COLO668 (cell line): ENCODE measurements at regions not wholly inside any gene's neighbourhood (a gene's known extent, or its start where the extent isn't known, plus 50 kb on each side); places are given as distances from the start of the nearest gene placed in this dataset.
"Not testable (repeated sequence)": the region's sequence is repeated elsewhere in the genome, so short reads cannot be mapped to it uniquely, and the experiment has no call there.

Experiments used
- DNase-seq: peaks from one replicate; lab custom pipeline; 2025; ENCODE audit not compliant: unreplicated experiment; lab: John Stamatoyannopoulos, UW

DNA sequence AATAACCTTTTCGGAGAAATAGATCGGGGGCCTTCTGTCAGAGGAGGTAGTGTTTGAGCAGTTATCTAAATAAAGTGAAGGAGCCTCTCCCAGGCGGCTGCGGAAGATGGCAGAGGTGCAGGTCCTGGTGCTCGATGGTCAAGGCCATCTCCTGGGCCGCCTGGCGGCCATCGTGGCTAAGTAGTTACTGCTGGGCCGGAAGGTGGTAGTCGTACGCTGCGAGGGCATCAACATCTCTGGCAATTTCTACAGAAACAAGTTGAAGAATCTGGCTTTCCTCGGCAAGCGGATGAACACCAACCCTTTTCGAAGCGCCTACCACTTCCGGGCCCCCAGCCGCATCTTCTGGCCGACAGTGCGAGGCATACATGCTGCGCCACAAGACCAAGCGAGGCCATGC, 186.1 kb downstream of the KTN1 start:
- no peak for DNase-seq

DNA sequence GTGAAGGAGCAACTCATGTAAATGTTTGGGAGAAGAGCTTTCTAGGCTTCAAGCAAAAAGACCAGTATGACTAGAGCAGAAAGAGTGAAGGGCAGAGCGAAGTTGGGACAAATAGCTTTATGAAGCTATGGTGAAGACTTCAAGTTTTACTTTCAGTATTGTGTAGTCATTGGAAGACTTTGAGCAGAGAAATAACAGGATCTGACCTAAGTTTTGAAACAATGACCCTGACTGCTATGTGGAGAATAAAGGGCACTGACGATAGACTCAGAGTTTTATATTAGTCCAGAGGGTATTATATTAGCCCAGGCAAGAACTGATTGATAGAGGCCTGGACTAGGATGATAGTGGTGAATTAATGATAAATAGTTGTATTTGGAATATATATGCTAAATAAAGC, 187.3 kb downstream of the KTN1 start:
- DNase-seq, result no peak

DNA sequence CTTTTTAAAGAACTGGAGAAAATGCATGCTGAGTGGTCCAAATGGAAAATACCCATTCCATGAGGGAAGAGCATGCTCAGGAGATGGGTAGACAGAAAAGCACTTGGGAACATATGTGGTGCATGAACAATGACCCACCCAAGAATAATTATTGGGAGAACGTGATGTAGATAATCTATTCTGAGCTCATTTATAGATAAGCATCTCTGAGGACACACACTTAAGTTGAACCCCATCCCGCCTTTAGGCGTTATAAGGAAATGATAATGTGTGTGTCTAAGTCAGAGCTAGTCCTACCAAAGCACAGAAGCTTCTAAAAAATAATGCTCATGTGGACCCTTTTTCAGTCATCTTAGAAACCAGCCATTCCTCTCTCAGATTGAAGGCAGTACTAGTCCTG, 189.9 kb downstream of the KTN1 start:
- no peak for DNase-seq

DNA sequence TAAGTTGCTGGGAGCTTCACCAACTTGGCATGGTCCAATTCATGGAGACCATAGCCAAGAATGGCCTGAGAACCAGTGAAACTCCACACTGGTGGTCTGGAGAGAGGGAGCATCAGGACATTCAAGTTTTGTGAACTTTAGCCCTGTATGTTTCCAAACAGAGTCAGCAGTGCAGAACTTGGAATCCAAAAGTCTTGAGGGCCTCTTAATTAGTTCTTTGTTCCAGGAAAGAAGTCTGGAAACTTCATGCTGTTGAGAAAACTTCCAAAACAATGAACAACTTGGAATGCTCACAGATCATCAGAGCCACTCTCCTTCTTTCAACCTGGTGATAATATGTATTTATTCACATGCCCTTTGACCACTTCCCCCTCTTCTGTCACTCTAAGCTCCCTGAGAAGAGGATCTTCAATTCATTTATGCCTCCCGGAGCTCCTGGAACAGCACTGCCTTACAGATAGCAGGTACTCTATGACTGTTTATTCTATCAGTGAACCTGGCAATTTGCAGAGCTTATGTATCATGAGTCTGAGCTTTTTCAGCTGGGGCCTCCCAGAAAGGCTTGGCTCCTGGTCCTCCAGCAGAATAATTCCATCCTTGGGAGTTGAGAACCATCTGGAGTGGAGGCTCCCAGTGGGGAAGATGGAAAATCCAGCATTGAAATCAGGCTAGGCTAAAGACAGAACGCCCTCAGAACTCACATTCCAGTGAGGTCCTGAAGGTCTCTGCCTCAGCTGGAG, 191.4 kb downstream of the KTN1 start:
- no peak for DNase-seq

DNA sequence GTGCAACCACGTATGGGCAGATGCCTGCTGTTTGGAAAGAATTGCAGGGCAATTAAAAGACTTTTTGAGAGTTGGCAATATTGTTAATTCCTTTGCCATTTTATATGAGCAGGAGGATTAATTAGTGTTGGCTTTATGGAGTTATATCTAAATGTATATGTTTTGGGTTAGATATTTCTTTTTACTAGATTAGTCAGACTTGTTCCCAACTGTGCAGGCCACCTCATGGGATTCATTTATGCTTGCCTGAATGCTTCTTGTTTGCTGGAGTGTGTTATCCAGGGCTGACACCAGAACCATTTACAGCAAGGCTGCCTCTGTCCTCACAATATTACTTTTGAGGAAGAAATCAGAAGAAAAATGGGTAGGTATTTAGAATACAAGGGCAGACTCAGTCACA, 192.5 kb downstream of the KTN1 start:
- no peak for DNase-seq

DNA sequence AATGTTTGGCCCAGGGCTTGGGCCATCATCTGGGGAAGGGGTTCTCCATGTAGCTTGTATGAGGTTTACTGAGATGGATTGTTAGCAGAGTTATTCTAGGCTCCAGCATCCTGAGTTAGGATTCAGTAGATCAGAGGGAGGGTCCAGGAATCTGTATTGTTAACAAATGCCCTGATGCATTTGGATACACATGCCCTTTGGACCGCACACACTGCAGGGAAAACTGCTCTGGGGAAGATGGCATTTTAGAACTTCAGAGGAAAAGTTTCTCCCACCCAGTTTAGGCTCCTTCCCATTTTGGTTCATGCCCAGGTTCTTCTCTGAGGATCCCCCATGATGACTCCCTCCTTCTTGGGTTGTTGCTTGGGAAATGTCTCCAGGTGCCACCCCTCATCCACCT, 193.3 kb downstream of the KTN1 start:
- DNase-seq, result no peak

DNA sequence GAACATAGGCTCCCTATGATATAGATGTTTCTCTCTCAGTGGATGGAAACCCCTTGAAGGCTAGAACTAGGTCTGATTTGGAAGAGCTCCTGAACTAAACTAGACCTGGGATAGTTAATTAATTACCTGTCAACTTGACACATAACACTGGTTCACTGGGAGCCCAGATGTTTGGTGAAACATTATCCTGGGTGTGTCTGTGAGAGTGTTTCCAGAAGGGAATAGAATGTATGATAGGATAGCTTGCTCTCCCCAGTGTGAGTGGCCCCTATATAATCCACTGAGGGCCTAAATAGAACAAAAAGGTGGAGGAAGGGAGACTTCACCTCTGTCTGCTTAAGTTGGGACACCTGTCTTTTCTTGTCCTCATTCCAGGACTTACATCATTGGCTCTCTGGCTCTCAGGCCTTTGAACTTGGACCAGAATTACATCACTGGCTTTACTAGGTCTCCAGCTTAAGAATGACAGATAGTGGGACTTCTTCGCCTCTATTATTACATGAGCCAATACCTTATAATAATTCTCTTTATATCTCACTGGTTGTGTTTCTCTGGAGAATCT, 194.1 kb downstream of the KTN1 start:
- DNase-seq, result no peak

DNA sequence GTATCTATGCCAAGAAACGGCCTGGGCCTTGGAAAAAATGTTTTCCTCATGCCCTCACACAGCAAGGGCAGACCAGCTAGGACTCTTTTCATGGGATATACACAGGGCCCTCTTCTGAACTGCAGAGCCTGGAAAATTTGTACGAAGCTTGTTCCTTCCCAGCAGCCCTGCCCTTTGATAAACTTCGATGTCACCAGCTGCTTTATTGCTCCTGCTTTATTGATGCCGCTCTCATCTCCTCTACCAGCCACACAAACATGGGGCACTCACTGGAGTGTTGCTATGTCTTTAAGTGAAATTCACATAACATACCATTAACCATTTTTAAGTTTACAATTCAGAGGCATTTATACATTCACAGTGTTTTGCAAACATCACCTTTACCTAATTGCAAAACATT, 197.9 kb downstream of the KTN1 start:
- DNase-seq, result no peak

DNA sequence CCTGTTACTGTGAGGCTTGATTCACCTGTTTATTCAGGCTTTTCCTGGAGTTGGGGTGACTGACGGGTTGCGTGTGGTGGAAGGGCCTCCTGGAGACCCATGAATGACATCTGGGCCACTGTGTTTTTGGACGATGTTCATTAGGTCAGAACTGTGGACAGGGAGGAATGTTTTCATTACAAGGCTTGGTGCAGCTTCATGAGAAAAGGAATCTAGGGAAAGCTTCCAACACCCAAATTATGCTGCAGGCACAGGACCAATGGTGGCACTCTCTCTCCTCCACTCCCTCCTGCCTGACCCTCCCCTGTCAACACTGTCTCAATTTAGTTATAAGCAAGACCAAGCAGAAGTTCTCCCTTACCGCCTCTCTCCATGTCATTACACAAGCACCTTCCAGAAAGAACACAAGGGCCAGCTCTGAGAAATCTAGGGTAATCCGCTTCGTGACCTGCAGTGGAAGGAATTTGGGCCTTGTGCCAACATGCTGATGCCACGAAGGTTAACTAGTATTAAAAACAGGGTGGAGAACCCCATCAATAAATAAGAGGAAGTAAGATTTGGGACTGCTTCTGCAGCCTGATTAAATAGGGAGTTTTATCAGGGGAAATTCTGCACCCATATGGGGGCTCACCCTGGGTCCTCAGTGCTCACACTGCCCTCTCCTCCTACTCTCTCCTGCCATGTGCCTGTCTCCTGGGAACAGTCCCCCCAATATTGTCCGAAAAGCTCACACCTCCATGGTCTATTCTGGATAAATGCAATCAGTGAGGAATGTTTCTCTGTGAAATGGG, 200.3 kb downstream of the KTN1 start:
- DNase-seq, result no peak

DNA sequence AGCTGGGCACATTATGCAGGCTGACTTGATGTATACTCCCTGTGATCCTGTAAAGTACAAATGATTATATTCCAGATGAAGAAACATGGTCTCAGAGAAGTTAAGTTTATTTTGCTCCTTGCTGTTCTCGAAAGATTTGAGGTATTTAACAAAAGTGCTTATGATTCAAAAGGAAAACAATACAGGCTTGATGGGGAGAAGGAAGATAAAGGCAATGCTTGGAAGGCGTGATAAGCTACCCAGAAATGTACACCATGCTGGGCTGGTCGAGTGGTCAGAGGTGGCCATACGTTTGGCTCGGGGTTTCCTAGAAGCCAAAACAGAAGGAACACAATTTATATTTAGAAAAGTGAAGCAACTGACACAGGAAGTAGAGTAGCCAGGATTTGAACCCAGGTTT, 201.0 kb downstream of the KTN1 start:
- no peak for DNase-seq

DNA sequence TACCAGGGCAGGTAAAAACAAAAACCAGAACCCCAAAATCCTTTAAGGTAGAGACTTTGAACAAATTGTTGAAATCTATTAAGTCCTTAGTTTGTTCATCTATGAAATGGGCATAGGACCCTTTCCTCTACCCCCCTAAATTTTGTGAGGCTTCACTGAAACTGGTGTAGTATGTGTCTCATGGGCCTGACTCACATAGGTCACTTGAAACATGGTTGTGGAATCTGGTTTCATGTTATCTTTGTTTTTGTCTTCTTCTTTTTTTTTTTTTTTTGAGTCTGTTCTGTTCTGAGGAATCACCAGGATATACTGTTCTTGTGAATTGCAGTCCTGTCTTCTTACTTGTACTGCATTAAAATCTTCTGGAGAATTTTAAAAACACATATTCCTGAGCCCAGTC, 202.2 kb downstream of the KTN1 start:
- DNase-seq, result no peak

DNA sequence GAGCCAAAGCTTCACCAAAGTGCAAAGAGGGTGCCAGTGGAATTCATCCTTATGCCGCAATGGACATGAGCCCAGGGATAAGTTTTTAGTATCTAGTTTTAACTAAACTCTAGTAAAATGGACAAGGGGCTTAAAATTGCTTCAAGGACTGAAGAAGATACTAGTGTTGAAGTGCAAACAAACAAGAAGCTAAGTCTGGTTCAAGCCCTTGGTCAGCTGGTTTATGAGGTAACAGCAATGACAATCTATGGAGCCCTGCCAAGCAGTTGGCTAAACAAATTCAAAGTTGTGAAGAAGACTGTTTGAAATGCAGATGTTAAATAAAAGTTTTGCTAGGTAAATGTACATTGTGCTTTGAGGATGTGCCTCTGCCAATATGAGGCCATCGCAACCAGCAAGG, 209.4 kb downstream of the KTN1 start:
- DNase-seq, result no peak

DNA sequence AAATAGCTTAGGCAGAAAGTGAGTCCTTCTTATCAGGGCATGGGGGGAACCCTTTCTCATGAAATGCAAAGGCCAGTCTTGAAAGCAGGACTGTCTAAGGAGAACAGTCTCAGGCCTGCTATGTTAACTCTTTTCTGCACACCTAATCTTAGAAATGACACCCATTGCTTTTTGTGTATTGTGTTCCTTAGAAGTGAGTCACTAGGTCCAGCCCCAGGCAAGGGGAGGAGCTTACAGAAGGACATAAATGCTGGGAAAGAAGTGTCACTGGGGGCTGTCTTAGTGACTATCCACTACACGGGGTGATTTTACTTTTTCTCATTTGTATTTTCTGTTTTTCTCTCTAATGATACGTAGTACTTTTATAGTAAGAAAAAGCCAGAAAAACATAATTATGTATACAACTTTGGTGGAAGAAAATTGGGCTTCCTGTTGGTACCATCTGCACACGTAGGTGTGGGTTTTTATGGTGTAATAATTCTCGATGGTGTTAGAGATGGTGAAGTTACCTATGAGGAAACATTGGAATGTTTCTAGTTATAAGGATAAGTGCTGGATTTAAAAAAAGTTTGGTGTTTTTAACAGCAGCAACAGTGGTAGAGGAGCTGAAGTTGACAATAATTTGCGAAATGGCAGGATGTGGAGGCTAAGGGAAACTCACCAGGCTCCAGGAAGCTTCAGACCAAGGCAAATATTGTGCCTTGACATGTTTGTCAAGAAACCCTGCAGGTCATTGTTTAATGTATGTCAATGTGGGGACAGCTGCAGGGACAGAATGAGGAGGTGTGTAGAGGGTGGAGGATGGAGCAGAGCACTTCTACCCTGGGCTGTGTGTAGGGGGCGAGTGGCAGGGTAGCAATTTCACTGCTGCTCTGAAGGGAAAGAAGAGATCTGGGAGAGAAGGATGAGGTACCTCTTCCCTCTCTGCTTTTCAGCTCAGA, 214.9 kb downstream of the KTN1 start:
- DNase-seq, result peak; percentile 53

DNA sequence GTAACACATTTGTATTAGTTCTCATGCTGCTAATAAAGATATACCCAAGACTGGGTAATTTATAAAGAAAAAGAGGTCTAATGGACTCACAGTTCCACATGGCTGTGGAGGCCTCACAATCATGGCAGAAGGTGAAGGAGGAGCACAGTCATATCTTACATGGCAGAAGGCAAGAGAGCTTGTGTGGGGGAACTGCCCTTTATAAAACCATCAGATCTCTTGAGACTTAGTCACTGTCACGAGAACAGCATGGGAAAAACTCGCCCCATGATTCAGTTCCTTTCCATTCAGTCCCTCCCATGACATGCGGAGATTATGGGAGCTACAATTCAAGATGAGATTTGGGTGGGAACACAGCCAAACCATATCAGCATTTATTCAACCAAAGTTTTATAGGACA, 216.5 kb downstream of the KTN1 start:
- DNase-seq, result not testable (repeated sequence)

DNA sequence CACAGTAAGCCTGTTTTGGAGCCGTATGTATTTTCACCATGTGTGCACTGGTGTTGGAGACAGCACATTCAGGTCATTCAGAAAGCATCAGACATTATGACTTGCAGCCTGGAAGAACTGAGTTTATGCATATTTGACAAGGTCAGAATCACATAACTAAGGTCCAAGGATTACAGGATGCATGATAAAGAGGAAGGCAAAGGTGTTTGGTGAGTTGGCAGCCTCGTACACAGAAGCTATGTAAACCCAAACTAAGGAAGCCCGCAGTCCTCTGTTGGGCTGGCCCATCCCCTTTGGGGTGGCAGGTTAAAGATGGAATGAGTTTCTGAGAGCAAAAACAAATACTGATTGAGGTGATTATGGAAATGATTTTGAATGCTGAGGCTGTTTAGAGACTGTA, 218.4 kb downstream of the KTN1 start:
- no peak for DNase-seq

DNA sequence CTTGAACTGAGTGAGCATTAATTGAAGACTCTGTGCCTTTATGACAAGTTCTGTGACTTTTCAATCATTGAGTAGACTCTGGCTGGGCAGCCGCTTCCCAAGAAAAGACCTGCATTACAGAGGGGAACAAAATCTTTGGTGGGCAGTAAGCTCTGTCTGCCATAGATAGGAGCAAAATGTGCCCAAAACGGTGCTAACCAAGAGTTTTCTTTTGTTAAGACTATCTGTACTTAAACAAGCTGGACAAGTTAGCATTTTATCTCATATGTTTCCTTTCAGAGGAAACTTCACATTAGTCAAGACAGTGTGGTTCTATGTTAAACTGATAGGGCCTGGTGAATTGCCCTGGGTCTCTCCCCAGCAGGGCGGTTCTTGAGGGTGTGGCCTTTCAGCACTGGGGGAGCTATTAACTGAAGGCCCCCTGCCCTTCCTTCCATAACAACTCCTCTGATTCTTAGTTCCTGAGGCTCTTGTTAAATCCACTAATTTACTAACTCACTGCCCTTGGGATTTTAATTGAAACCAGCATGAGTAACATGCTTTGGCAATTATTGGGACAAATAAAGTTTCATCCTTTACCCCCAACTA, 219.6 kb downstream of the KTN1 start:
- no peak for DNase-seq

DNA sequence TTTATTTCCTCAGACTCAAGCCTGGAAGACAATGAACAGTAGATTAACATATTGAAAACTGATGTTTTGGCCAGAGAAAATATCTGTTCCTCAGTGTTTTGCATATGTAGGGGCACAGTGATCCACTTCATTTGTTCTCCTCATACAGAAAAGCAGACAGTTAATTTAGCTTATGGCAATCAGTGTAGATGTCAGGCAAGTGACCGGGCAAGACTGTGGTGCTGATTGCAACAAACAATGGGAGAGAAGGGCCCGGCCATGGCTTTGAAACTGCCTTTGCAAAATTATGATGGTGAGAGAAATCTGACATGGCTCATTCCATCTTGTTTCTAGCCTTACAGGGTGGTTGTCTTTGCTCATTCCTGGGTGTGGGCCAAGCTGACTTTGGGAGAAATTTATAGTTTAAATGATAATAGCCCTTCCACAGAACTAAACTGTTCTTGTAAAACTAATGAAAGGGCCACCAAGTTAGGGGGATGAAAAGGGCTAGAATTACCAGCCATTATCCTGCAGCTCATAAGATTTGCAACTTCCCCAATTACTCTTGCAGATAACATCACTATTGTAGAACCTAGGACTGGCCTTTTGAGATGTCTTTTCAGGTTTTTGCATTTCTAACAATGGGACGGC, 220.3 kb downstream of the KTN1 start:
- no peak for DNase-seq

DNA sequence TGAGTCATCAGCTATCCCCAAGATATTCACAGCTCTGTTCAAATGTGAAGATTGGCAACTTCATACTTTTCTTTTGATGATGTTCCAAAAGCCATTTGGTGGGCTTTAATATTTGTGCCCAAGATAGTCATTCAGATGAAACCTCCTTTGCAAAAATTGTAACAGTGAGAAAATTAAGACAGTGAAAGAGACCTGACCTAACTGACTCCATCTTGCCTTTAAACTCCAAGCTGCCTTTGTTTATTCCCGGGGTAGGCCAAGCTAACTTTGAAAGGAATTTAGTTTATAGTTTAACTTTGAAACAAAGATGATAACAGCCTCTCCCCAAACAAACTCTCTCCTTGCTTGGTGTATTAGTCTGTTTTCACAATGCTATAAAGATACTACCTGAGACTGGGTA, 221.1 kb downstream of the KTN1 start:
- no peak for DNase-seq

DNA sequence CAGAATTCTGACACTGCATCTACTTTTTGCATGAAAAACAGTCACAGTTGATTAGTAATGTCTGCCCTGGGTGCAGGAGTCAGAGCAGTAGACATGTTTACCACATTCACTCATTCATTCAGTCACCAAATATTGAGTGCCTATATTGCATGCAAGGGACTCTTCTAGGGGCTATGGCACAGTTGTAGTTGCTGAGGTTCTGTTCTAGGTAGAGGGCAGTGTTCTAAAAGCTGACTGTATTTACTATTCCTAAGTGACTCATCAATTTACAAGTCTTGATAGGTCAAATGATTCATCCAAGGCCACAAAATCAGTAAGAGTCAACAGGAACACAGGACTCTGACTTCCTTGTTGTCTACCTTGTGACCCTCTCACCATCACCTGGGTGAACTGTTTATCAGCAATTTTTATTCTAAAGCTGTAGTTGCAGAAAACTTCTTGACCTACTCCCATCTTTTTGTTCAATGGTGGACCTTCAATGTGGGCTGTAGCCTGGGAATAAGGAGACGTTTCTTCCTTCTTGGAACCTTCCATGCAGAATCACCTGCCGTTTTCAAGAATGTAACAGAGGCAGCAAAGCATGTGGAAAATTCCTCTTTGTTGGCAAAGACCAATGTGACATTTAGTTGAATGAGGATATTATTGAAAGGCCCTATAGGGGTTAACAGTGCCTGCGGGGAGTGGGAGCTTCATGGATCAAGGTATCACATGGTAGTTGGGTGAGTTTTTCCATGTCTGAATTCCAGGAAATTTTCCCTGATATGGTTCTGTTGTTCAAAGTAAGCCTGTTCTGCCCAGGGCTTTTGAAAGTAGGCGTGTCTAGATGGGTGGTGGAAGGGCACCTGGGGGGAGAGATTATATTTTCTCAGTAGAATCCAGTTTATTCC, 223.2 kb downstream of the KTN1 start:
- no peak for DNase-seq
